DMS114 treated with DMSO at 0.1 percent for 48 hours (cell line): ENCODE measurements at regions not wholly inside any gene's neighbourhood (a gene's known extent, or its start where the extent isn't known, plus 50 kb on each side); places are given as distances from the start of the nearest gene placed in this dataset.
"Not testable (repeated sequence)": the region's sequence is repeated elsewhere in the genome, so short reads cannot be mapped to it uniquely, and the experiment has no call there.

Experiments used
- DNase-seq: peaks from one replicate; lab custom pipeline; 2025; ENCODE audit not compliant: unreplicated experiment; lab: John Stamatoyannopoulos, UW

DNA sequence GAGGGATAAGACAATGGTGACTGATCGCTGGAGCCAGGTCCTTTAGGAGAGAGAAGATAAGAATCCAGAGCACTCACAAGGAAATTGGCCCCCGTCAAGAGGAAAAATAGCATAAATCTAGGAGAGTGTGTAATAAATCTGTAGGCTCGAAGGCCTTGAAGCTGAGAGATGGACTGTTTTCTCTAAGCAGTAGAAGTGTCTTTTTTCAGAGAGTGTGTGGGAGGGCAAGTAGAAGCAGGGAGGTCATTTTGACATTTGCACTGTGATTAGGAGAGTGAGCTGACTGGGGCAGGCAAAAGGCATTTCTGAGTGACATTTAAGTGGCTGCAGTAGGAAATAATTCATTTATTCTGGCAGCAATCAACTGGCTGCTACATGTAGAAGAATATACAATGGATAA, 78.0 kb upstream of the DDHD1 start:
- DNase-seq, result no peak

DNA sequence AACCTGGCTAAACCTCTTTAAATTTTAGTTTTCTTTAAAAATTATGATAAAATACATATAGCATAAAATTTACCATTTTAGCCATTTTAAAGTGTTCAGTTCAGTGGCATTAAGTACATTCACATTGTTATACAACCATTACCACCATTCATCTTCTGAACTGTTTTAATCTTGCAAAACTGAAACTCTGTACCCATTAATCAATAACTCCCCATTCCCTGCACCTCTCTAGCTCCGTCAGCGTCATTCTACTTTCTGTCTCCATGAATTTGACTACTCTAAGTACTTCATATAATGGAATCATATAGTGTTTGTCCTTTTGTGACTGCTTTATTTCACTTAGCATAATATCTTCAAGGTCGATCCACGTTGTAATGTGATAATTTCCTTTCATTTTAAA, 75.8 kb upstream of the DDHD1 start:
- DNase-seq, result no peak

DNA sequence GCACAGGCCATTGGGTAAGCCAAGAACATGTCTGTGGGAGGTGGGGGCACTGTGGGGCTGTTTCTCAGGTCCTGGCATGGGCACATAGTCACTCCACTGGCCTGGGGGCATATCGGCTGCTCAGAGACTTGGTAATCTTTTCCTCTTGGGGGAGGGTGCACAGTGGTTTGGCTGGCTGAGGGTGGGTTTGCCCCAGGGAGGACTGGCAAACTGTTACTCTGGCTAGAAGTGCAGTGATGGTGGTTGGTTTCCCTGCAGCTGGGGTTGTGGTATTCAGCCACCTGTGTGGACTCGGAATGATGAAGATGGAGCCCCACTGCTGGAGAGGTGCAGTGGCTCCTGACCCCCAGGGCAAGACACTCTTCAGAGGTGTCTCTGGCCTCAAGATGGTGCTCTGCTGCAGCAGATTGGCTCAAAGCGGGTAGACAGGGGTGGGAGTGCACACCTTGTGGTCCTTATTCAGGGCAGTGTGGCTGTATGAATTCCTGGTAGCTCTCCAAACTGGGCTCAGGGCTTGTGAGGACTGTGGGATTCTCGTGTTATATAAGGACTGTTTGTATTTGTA, 74.1 kb upstream of the DDHD1 start:
- DNase-seq, result no peak

DNA sequence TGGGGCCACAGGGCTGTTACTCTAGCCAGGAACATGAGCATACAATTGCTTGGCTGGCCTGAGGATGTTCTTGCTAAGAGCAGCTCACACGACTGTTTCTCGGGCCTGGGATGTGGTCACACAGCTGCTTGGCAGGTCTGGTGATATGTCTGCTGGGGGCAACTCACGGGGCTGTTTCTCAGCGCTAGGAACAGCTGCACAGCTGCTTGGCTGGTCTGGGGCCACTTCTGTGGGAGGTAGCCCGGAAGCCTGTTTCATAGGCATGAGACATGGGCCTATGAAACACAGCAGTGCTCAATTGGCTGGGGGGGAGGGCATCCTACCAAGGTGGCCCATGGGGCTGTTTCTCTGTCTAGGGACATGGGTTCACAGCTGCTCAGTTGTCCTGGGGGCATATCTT, 73.4 kb upstream of the DDHD1 start:
- DNase-seq, result no peak

DNA sequence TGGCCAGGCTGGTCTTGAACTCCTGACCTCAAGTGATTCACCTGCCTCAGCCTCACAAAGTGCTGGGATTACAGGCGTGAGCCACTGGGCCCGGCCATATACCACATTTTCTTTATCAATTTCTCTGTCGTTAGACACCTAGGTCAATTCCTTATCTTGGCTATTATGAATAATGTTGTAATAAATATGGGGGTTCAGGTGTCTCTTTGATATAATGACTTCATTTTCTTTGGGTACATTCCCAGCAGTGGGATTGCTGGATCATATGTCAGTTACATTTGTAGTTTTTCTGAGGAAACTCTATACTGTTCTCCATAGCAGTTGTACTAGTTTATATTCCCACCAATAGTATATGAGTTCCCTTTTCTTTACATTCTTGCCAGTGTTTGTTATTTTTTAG, 67.8 kb upstream of the DDHD1 start:
- no peak for DNase-seq

DNA sequence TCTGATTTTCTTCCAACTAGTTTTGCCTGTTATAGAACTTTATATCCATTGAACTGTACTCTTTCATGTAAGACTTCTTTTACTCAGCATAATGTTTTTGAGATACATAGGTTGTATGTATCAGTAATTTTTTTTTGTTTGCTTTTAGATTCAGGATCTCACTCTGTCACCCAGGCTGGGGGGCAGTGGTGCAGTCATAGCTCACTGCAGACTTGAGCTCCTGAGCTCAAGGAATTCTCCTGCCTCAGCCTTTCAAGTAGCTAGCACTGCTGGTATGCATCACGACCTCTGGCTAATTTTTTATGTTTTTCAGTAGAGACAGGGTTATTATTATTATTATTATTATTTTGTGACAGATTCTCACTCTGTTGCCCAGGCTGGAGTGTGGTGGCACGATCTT, 65.0 kb upstream of the DDHD1 start:
- no peak for DNase-seq

DNA sequence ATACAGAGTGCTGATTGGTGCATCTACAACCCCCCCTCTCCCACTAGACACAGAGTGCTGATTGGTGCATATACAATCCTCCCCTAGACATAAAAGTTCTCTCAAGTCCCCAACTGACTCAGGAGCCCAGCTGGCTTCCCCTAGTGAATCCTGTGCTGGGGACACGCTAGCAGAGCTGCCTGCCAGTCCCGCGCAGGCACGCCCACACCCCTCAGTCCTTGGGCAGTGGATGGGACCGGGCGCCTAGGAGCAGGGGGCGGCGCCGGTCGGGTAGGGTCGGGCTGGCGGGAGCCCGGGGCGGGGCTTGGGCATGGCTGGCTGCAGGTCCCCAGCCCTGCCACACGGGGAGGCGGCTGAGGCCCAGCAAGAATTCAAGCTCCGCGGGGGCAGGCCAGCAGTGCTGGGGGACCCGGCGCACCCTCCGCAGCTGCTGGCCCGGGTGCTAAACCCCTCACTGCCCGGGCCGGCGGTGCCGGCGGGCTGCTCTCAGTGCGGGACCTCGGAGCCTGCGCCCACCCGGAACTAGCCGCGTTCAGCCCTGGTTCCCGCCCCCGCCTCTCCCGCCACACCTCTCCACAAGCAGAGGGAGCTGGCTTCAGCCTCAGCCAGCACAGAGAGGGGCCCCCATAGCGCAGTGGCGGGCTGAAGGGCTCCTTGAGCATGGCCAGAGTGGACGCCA, 64.3 kb upstream of the DDHD1 start:
- peak; percentile 45 for DNase-seq

DNA sequence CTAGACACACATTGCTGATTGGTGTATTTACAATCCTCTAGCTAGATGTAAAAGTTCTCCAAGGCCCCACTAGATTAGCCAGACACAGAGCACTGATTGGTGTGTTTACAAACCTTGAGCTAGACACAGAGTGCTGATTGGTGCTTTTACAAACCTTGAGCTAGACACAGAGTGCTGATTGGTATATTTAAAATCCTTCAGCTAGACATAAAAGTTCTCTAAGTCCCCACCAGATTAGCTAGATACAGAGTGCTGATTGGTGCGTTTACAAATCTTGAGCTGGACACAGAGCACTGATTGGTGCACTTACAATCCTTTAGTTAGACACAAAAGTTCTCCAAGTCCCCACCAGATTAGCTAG, 63.8 kb upstream of the DDHD1 start:
- not testable (repeated sequence) for DNase-seq

DNA sequence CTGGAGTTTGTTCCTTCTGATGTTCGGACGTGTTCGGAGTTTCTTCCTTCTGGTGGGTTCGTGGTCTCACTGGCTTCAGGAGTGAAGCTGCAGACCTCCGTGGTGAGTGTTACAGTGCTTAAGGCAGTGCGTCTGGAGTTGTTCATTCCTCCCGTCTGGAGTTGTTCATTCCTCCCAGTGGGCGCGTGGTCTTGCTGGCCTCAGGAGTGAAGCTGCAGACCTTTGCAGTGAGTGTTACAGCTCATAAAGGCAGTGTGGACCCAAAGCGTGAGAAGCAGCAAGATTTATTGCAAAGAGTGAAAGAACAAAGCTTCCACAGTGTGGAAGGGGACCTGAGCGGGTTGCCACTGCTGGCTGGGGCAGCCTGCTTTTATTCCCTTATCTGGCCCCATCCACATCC, 63.4 kb upstream of the DDHD1 start:
- not testable (repeated sequence) for DNase-seq

DNA sequence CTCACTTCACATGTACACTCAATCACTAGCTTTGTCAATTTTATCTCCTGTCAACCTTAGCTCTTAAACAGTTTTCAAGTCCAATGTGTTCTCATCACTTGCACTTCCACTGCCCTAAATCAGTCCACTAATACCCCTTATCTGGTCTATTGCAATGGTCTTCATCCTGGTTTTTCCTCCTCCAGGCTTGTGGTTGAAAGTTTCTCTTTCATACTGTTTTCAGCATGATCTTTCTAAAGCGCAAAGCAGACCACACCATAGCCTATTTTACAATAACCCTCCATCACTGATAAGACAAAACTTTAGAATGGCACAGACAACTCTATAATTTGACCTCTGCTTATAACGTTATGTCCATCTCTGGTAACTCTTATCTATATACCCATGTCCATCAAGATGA, 62.0 kb upstream of the DDHD1 start:
- no peak for DNase-seq

DNA sequence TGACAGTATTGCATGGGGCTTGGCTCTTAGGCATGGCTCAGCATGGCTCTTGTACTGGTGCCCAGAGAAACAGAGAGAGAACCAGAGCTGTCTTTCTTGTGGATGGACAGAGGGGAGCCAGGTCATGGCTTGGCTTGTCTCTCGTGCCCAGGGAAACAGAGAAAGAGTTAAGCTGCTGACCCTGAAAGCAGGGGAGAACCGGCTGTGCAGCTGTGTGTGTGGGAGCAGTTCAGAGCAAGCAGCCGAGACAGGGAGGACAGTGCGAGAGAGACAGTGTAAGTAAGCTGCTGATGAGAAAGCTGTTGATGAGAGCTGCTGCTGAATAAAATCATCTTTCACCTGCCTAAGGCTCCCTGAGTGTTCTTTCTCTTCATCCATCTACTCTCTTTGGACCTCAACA, 61.3 kb upstream of the DDHD1 start:
- no peak for DNase-seq

DNA sequence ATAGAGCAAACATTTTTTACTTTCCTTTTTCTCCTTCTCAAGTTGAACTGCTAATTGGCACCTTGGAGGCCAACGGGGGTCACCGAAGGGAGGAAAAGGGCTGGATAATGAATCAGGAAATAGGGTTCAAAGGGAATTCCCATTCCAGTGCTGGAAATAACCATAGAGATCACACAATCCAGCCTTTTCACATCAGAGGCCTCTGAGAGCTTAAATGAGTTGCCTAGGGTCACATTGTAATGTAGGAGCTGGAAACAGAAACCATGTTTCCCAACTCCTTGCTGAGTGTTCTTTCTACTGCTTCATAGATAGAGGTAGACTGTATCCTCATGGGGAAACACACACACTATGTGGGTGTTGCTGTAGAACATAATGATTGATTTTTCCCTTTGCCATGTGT, 60.6 kb upstream of the DDHD1 start:
- DNase-seq, result no peak

DNA sequence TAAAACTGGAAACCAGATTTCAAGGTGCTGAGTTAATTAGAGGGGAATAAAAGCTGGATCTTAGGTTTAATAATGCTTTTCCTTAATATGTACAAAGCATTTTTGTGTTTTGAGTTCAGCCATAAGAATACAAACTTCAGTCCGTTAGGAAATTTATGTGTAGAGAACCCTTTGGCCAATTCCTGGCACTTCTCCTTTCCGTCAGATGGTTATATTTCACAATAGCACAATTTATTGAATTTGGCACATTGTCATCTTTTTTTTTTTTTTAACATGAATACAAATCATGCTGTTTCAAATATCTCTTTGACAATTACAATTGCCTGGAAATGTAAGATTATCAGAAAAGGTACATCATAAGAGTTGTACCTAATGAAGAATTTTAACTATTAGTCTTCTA, 56.2 kb upstream of the DDHD1 start:
- DNase-seq, result no peak
